Sigmoid colon (tissue), 4 donors: ENCODE measurements at regions not wholly inside any gene's neighbourhood (a gene's known extent, or its start where the extent isn't known, plus 50 kb on each side); places are given as distances from the start of the nearest gene placed in this dataset.

Experiments used
- CTCF ChIP-seq, 4 experiments: fragments of 450-650 bp in 3 of 4; fragments of 200-600 bp in 1 of 4; IDR thresholded peaks; one replicate each; pipeline ENCODE4 v1.5.1; 2016 to 2019; ENCODE audit warnings: antibody characterized with exemption in 4 of 4, mild to moderate bottlenecking in 3 of 4, moderate library complexity in 2 of 4
- EP300 ChIP-seq, 4 donors: sonication (generic); formaldehyde crosslinking; IDR thresholded peaks; one replicate each; pipeline ENCODE4 v1.6.1; 2017; ENCODE audit warnings: antibody characterized with exemption in 4 of 4
- POLR2AphosphoS5 ChIP-seq, 4 donors: sonication (generic); formaldehyde crosslinking; IDR thresholded peaks; one replicate each; pipeline ENCODE4 v1.6.1; 2017; ENCODE audit warnings: antibody characterized with exemption in 4 of 4

- TF ChIP-seq POLR2AphosphoS5 (IDR thresholded peaks at IDR 0.05) (no peak), CTCF (IDR thresholded peaks at IDR 0.05) (no peak), EP300 (IDR thresholded peaks at IDR 0.05) (no peak)
Measured at GRCh38 chr13:65287405-65287804, 1942.7 kb downstream of the PCDH9 start.
